OCI-LY7 (cell line): ENCODE measurements at regions not wholly inside any gene's neighbourhood (a gene's known extent, or its start where the extent isn't known, plus 50 kb on each side); places are given as distances from the start of the nearest gene placed in this dataset.

ENCODE experiments used
- BruUV-seq: library from RNA; stranded (reverse); fragments of 400-500 nt; replicated peaks from 2 replicates; lab custom pipeline; 2021; lab: Mats Ljungman, UMichigan
- CTCF ChIA-PET: fragments of 300-600 bp; sonication (Branson Sonifier 250); formaldehyde crosslinking; loops from one replicate; lab custom pipeline; 2022; ENCODE audit warnings: antibody characterized with exemption; ENCODE audit not compliant: unreplicated experiment; lab: Charles Lee
- POLR2A ChIA-PET: fragments of 300-600 bp; sonication (Branson Sonifier 250); formaldehyde crosslinking; loops from one replicate; lab custom pipeline; 2022; ENCODE audit warnings: antibody characterized with exemption; lab: Charles Lee
- DNase-seq: peaks from one replicate; pipeline ENCODE4 v3.0.0-alpha.2; 2015; ENCODE audit warnings: low spot score
- H2AFZ ChIP-seq: fragments of 200-600 bp; sonication (generic), shearing (Covaris generic); 2 replicates; pipeline ENCODE4 v1.6.1; 2014; ENCODE audit warnings: mild to moderate bottlenecking, antibody characterized with exemption, low read length, moderate library complexity
- H3K27ac ChIP-seq: fragments of 200-600 bp; sonication (generic); 2 replicates; pipeline ENCODE4 v1.5.1; 2014; ENCODE audit warnings: mixed run types, low read depth, mild to moderate bottlenecking, moderate library complexity, low read length, inconsistent platforms; ENCODE audit not compliant: poor library complexity, severe bottlenecking
- H3K36me3 ChIP-seq: fragments of 200-600 bp; sonication (generic); 2 replicates; pipeline ENCODE4 v1.6.1; 2014; ENCODE audit warnings: mild to moderate bottlenecking, antibody characterized with exemption, low read length, moderate library complexity, mixed read lengths; ENCODE audit not compliant: insufficient read depth
- H3K4me1 ChIP-seq: fragments of 200-600 bp; sonication (generic); 2 replicates; pipeline ENCODE4 v1.5.1; 2014; ENCODE audit warnings: mild to moderate bottlenecking, low read length; ENCODE audit not compliant: insufficient read depth, poor library complexity, severe bottlenecking
- H3K4me2 ChIP-seq: fragments of 200-600 bp; sonication (generic); 2 replicates; pipeline ENCODE4 v1.6.1; 2014; ENCODE audit warnings: mild to moderate bottlenecking, low read length
- H3K4me3 ChIP-seq: fragments of 200-600 bp; sonication (generic); 2 replicates; pipeline ENCODE4 v1.5.1; 2014; ENCODE audit warnings: mild to moderate bottlenecking, low read depth, low read length; ENCODE audit not compliant: poor library complexity, severe bottlenecking
- H3K79me2 ChIP-seq: fragments of 200-600 bp; sonication (generic); 2 replicates; pipeline ENCODE4 v1.6.1; 2016; ENCODE audit warnings: low read depth, mild to moderate bottlenecking, low read length, moderate library complexity, mixed read lengths; ENCODE audit not compliant: insufficient read depth
- H3K9me2 ChIP-seq: fragments of 200-600 bp; sonication (generic); 2 replicates; pipeline ENCODE4 v1.6.1; 2016; ENCODE audit warnings: mild to moderate bottlenecking, low read length, mixed read lengths; ENCODE audit not compliant: insufficient read depth
- H3K9me3 ChIP-seq: fragments of 200-600 bp; sonication (generic); 2 replicates; pipeline ENCODE4 v1.6.1; 2014; ENCODE audit warnings: mild to moderate bottlenecking, mixed run types, low read length, mixed read lengths
- H4K20me1 ChIP-seq: fragments of 200-600 bp; sonication (generic); 2 replicates; pipeline ENCODE4 v1.6.1; 2014; ENCODE audit warnings: mild to moderate bottlenecking, antibody characterized with exemption, low read length, moderate library complexity, mixed read lengths; ENCODE audit not compliant: insufficient read depth
- EZH2phosphoT487 ChIP-seq: fragments of 200-600 bp; sonication (generic); IDR thresholded peaks from 2 replicates; pipeline ENCODE4 v1.6.1; 2018; ENCODE audit warnings: low read depth, borderline replicate concordance, mild to moderate bottlenecking, mixed run types, antibody characterized with exemption, low read length, moderate library complexity, mixed read lengths
- intact Hi-C: fragments of 100-400 bp; cut with micrococcal nuclease; formaldehyde crosslinking; loops from one replicate; pipeline ENCODE4 v1.10.0; 2022; ENCODE audit not compliant: unreplicated experiment
- TF ChIP-seq, protein P1 (sequence below): fragments of 200-600 bp; sonication (generic); conservative IDR thresholded peaks from 2 replicates; pipeline ENCODE4 v1.5.1; 2014; ENCODE audit warnings: mild to moderate bottlenecking, antibody characterized with exemption, low read length, moderate library complexity, mixed read lengths

DNA sequence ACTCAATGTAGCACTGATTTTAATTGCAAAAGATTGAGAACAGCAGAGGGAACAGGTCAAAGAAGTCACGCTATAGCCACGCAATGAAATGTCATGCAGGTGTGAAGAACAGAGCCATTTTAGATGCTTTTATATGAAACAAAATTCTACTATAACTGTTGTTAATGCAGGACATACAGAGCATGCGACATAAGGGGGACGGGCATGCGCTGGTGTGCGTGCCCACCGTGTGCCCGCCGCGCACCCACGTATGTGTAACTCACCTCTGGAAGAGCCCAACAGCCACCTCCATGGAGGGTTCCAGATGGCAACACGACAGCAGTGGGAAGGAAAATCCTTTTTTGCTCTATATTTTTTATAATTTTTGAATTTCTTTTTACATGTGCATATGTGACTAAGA lies 410.0 kb upstream of the RNF32 start:
- Histone ChIP-seq H4K20me1 (no peaks in the 10 kb centered on the region), H3K4me2 (no peak overlapping the region), H3K27ac (no peak overlapping the region), H3K9me2 (no peaks in the 10 kb centered on the region), H3K4me3 (no peak overlapping the region), H2AFZ (no peak overlapping the region), H3K36me3 (no peaks in the 10 kb centered on the region), H3K79me2 (no peaks in the 10 kb centered on the region), H3K9me3 (no peaks in the 10 kb centered on the region), H3K4me1 (no peaks in the 10 kb centered on the region)
- intact Hi-C loops = no loop called here
- ChIA-PET POLR2A (no interaction called here), CTCF (no interaction called here)
- no TSS peak for BruUV-seq
- TF ChIP-seq EZH2phosphoT487 = no peak
- TF ChIP-seq, protein P1, sequence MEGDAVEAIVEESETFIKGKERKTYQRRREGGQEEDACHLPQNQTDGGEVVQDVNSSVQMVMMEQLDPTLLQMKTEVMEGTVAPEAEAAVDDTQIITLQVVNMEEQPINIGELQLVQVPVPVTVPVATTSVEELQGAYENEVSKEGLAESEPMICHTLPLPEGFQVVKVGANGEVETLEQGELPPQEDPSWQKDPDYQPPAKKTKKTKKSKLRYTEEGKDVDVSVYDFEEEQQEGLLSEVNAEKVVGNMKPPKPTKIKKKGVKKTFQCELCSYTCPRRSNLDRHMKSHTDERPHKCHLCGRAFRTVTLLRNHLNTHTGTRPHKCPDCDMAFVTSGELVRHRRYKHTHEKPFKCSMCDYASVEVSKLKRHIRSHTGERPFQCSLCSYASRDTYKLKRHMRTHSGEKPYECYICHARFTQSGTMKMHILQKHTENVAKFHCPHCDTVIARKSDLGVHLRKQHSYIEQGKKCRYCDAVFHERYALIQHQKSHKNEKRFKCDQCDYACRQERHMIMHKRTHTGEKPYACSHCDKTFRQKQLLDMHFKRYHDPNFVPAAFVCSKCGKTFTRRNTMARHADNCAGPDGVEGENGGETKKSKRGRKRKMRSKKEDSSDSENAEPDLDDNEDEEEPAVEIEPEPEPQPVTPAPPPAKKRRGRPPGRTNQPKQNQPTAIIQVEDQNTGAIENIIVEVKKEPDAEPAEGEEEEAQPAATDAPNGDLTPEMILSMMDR = no peak
- no peak for DNase-seq

DNA sequence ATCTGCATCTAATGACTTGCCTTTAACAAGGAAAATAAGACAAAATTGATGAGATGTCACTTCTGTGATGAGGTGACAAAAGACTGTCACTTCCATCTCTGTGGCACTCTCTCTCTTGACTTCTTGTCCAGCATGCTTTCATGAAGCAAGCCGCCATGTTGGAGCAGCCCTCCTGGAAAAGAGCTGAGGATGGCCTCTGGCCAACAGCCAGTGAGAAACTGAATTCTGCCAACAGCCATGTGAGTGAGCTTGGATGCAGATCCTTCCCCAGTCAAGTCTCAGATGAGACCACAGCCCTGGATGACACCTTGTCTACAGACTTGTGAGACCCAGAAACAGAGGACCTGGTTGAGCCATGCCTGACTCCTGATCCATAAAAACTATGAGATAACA lies 412.6 kb upstream of the SHH start:
- TF ChIP-seq, protein P1 = no peak
- TF ChIP-seq EZH2phosphoT487 = no peak
- Histone ChIP-seq H3K4me2 (no peak overlapping the region), H3K27ac (no peak overlapping the region), H3K36me3 (no peaks in the 10 kb centered on the region), H3K9me2 (no peaks in the 10 kb centered on the region), H3K4me3 (no peak overlapping the region), H3K9me3 (no peaks in the 10 kb centered on the region), H3K79me2 (no peaks in the 10 kb centered on the region), H3K4me1 (no peaks in the 10 kb centered on the region), H2AFZ (no peak overlapping the region), H4K20me1 (no peaks in the 10 kb centered on the region)
- BruUV-seq = no TSS peak
- intact Hi-C loops = no loop called here
- ChIA-PET CTCF (no interaction called here), POLR2A (interaction anchor here (0.6 kb wide), 1 partner anchor 724 kb away, joined by 3 read pairs; no protein-coding TSS in a partner anchor)
- no peak for DNase-seq

DNA sequence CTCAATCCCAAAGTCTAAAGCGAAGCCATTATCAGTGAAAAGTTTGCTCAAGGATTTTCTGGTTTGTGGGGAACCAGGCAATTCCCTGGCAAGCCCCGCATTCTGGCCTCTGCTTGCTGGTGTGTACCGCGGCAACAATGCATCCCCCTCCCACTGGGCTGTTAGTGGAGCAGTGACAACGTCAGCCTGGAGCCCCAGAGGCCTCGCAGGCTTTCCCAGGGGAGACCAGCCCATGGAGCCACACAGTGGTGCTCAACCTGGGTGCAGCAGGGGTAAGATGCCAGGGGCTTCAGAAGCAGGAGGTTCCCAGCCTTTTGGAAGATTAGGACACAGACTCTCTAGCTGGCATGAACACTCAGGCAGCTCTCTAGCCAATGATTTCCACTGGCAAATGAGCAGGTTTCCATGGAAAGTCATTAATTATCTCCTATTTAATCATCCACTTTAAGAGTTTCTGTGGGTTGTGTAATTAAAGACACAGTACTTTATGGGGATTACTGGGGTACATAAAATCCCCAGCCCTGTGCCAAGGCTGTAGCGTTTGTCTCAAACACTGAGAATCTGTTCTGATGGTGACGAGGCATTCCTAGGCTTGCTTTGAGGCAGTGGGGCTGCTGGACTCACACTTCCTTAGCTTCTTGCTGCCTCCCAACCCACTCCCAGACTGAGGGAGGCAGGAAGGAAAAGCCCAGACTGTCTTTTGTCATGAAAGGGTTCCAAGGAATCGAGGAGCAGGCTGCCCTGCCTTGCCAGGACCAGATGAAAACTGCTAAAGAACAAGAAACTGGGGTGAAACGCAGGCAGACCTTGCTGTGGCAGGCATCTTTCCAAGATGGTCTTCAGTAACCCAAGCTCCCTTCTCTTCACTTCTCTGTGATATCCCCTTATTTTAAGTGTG lies 411.9 kb upstream of the SHH start:
- TF ChIP-seq, protein P1 = no peak
- no peak for TF ChIP-seq EZH2phosphoT487
- H3K4me1 ChIP-seq = no peaks in the 10 kb centered on the region
- no peaks in the 10 kb centered on the region for H3K9me2 ChIP-seq
- H3K9me3 ChIP-seq = no peaks in the 10 kb centered on the region
- no peaks in the 10 kb centered on the region for H4K20me1 ChIP-seq
- ChIA-PET CTCF (no interaction called here), POLR2A (no interaction called here)
- no peaks in the 10 kb centered on the region for H3K79me2 ChIP-seq
- H2AFZ ChIP-seq = no peak overlapping the region
- no peak overlapping the region for H3K27ac ChIP-seq
- no peak for DNase-seq
- no peaks in the 10 kb centered on the region for H3K36me3 ChIP-seq
- no peak overlapping the region for H3K4me3 ChIP-seq
- BruUV-seq = no TSS peak
- intact Hi-C loops = no loop called here
- H3K4me2 ChIP-seq = no peak overlapping the region
